GM23338 (cell line): ENCODE measurements at regions not wholly inside any gene's neighbourhood (a gene's known extent, or its start where the extent isn't known, plus 50 kb on each side); places are given as distances from the start of the nearest gene placed in this dataset.

Source experiments
- ATAC-seq: fragments of 200-7000 bp; cut with Tn5 transposase; 3 replicates; pipeline ENCODE4 v1.9.1; 2020
- DNase-seq: peaks from one replicate; pipeline ENCODE4 v3.0.0-alpha.2; 2015; ENCODE audit warnings: low spot score
- H2AFZ ChIP-seq: fragments of 200-600 bp; sonication (generic); 2 replicates; pipeline ENCODE4 v1.8.0; 2016; ENCODE audit warnings: antibody characterized with exemption, mild to moderate bottlenecking, moderate library complexity
- H3F3A ChIP-seq: fragments of 200-600 bp; sonication (generic); replicated peaks from 2 replicates; pipeline ENCODE4 v1.8.0; 2017; ENCODE audit warnings: antibody characterized with exemption, mixed run types, low read depth
- H3K27ac ChIP-seq: fragments of 200-600 bp; sonication (generic); 2 replicates; pipeline ENCODE4 v1.6.1; 2016; ENCODE audit warnings: low read depth
- H3K27me3 ChIP-seq: fragments of 200-600 bp; sonication (generic); 2 replicates; pipeline ENCODE4 v1.8.0; 2016; ENCODE audit warnings: mild to moderate bottlenecking, mixed run types, moderate library complexity; ENCODE audit not compliant: insufficient read depth
- H3K36me3 ChIP-seq: fragments of 200-600 bp; sonication (generic); 2 replicates; pipeline ENCODE4 v1.8.0; 2016; ENCODE audit warnings: mild to moderate bottlenecking; ENCODE audit not compliant: insufficient read depth
- H3K4me1 ChIP-seq: fragments of 200-600 bp; sonication (generic); 2 replicates; pipeline ENCODE4 v1.8.0; 2016; ENCODE audit warnings: mild to moderate bottlenecking, moderate library complexity; ENCODE audit not compliant: insufficient read depth
- H3K4me2 ChIP-seq: fragments of 200-600 bp; sonication (generic); 2 replicates; pipeline ENCODE4 v1.7.1; 2017; ENCODE audit warnings: mixed run types
- H3K4me3 ChIP-seq: fragments of 200-600 bp; sonication (generic); 2 replicates; pipeline ENCODE4 v1.6.1; 2016; ENCODE audit warnings: mixed run types
- H3K79me2 ChIP-seq: fragments of 200-600 bp; sonication (generic); replicated peaks from 2 replicates; pipeline ENCODE4 v1.8.0; 2017; ENCODE audit warnings: mild to moderate bottlenecking; ENCODE audit not compliant: insufficient read depth
- H3K9me2 ChIP-seq: fragments of 200-600 bp; sonication (generic); 2 replicates; pipeline ENCODE4 v1.8.0; 2017; ENCODE audit not compliant: insufficient read depth
- H4K20me1 ChIP-seq: fragments of 200-600 bp; sonication (generic); replicated peaks from 2 replicates; pipeline ENCODE4 v1.8.0; 2017; ENCODE audit warnings: mild to moderate bottlenecking; ENCODE audit not compliant: insufficient read depth
- H3K27ac Mint-ChIP-seq: 2 replicates; pipeline ENCODE4 v1.8.0; 2020; ENCODE audit warnings: inconsistent platforms, mild to moderate bottlenecking, moderate library complexity, mixed read lengths
- H3K27me3 Mint-ChIP-seq: 3 replicates; pipeline ENCODE4 v1.8.0; 2022; ENCODE audit warnings: low read depth, mild to moderate bottlenecking, moderate library complexity, mixed read lengths, inconsistent platforms; ENCODE audit not compliant: insufficient read depth, poor library complexity
- H3K36me3 Mint-ChIP-seq: 3 replicates; pipeline ENCODE4 v1.8.0; 2021; ENCODE audit warnings: low read depth, mild to moderate bottlenecking, inconsistent platforms, moderate library complexity, mixed read lengths
- H3K4me1 Mint-ChIP-seq: 3 replicates; pipeline ENCODE4 v1.8.0; 2020; ENCODE audit warnings: mild to moderate bottlenecking, inconsistent platforms, mixed read lengths
- H3K4me3 Mint-ChIP-seq: 3 replicates; pipeline ENCODE4 v1.8.0; 2021; ENCODE audit warnings: moderate library complexity, mild to moderate bottlenecking, inconsistent platforms, mixed read lengths
- H3K9me3 Mint-ChIP-seq: 3 replicates; pipeline ENCODE4 v1.8.0; 2020; ENCODE audit warnings: moderate library complexity, mild to moderate bottlenecking, inconsistent platforms, mixed read lengths
- CREB1 ChIP-seq: fragments of 250-450 bp; sonication (Bioruptor Pico); IDR thresholded peaks from 2 replicates; pipeline ENCODE4 v1.5.0; 2020; ENCODE audit warnings: low read depth, mild to moderate bottlenecking, moderate library complexity
- EZH2 ChIP-seq: fragments of 200-600 bp; sonication (generic); IDR thresholded peaks from one replicate; pipeline ENCODE4 v1.8.0; 2017; ENCODE audit warnings: antibody characterized with exemption, mild to moderate bottlenecking, low read depth; ENCODE audit not compliant: unreplicated experiment
- EZH2phosphoT487 ChIP-seq: fragments of 200-600 bp; sonication (generic); IDR thresholded peaks from one replicate; pipeline ENCODE4 v1.8.1; 2018; ENCODE audit warnings: antibody characterized with exemption; ENCODE audit not compliant: unreplicated experiment
- JUNB ChIP-seq: IDR thresholded peaks from one replicate; pipeline ENCODE4 v1.6.1; 2016; ENCODE audit warnings: antibody characterized with exemption; ENCODE audit not compliant: unreplicated experiment
- NANOG ChIP-seq: IDR thresholded peaks from 2 replicates; pipeline ENCODE4 v1.6.1; 2016; ENCODE audit warnings: antibody characterized with exemption, borderline replicate concordance
- POLR2AphosphoS5 ChIP-seq: IDR thresholded peaks from 2 replicates; pipeline ENCODE4 v1.6.1; 2016; ENCODE audit warnings: antibody characterized with exemption, low read depth
- STAT1 ChIP-seq: IDR thresholded peaks from one replicate; pipeline ENCODE4 v1.6.1; 2016; ENCODE audit warnings: antibody characterized with exemption; ENCODE audit not compliant: unreplicated experiment
- ZNF114 ChIP-seq: fragments of 250-450 bp; sonication (Bioruptor Pico); IDR thresholded peaks from 2 replicates; pipeline ENCODE4 v1.5.0; 2020; ENCODE audit warnings: mild to moderate bottlenecking, moderate library complexity
- TF ChIP-seq, protein P1 (sequence below): IDR thresholded peaks from 2 replicates; pipeline ENCODE4 v1.6.1; 2016; ENCODE audit warnings: antibody characterized with exemption
- TF ChIP-seq, protein P2 (sequence below): IDR thresholded peaks from one replicate; pipeline ENCODE4 v1.6.1; 2018; ENCODE audit warnings: antibody characterized with exemption; ENCODE audit not compliant: unreplicated experiment
- TF ChIP-seq, protein P3 (sequence below), 2 experiments: fragments of 200-600 bp in 1 of 2; sonication (generic) in 1 of 2; conservative IDR thresholded peaks; 2 replicates each; pipeline versions ENCODE4 v1.5.1 to v1.6.1; 2016 to 2017; ENCODE audit warnings: antibody characterized with exemption in 2 of 2, low read depth in 2 of 2, mild to moderate bottlenecking in 2 of 2, moderate library complexity in 1 of 2
- TF ChIP-seq, protein P4 (sequence below): fragments of 250-450 bp; sonication (Bioruptor Pico); IDR thresholded peaks from 2 replicates; pipeline ENCODE4 v1.5.0; 2020; ENCODE audit warnings: mild to moderate bottlenecking, moderate library complexity

DNA sequence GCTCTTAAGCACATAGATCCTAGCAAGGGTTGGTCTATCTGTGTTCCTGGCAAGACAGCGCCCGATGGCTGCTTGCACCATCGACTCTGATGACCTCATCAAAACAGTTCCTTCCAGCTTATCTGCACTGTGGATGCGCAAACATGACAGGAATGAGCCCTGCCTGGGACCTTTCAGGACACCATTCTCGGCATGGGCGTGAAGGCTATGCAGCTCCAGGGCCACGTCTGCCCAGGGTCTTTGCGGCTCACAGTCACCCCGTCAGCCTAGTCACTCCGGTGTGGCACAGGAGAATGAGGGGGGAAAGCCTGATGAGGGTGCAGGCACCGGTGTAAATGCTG is 147.8 kb upstream of the TWIST2 start:
- H3K4me1 ChIP-seq, result no peaks in the 10 kb centered on the region
- no peaks in the 10 kb centered on the region for H3K27me3 ChIP-seq
- TF ChIP-seq EZH2phosphoT487 (no peak), NANOG (no peak), EZH2 (no peak), POLR2AphosphoS5 (no peak), CREB1 (CRISPR knock-in tag) (no peak), STAT1 (no peak), JUNB (no peak), ZNF114 (no peak)
- TF ChIP-seq, protein P1, sequence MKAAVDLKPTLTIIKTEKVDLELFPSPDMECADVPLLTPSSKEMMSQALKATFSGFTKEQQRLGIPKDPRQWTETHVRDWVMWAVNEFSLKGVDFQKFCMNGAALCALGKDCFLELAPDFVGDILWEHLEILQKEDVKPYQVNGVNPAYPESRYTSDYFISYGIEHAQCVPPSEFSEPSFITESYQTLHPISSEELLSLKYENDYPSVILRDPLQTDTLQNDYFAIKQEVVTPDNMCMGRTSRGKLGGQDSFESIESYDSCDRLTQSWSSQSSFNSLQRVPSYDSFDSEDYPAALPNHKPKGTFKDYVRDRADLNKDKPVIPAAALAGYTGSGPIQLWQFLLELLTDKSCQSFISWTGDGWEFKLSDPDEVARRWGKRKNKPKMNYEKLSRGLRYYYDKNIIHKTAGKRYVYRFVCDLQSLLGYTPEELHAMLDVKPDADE, result no peak
- TF ChIP-seq, protein P2, sequence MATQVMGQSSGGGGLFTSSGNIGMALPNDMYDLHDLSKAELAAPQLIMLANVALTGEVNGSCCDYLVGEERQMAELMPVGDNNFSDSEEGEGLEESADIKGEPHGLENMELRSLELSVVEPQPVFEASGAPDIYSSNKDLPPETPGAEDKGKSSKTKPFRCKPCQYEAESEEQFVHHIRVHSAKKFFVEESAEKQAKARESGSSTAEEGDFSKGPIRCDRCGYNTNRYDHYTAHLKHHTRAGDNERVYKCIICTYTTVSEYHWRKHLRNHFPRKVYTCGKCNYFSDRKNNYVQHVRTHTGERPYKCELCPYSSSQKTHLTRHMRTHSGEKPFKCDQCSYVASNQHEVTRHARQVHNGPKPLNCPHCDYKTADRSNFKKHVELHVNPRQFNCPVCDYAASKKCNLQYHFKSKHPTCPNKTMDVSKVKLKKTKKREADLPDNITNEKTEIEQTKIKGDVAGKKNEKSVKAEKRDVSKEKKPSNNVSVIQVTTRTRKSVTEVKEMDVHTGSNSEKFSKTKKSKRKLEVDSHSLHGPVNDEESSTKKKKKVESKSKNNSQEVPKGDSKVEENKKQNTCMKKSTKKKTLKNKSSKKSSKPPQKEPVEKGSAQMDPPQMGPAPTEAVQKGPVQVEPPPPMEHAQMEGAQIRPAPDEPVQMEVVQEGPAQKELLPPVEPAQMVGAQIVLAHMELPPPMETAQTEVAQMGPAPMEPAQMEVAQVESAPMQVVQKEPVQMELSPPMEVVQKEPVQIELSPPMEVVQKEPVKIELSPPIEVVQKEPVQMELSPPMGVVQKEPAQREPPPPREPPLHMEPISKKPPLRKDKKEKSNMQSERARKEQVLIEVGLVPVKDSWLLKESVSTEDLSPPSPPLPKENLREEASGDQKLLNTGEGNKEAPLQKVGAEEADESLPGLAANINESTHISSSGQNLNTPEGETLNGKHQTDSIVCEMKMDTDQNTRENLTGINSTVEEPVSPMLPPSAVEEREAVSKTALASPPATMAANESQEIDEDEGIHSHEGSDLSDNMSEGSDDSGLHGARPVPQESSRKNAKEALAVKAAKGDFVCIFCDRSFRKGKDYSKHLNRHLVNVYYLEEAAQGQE, result no peak
- TF ChIP-seq, protein P3, sequence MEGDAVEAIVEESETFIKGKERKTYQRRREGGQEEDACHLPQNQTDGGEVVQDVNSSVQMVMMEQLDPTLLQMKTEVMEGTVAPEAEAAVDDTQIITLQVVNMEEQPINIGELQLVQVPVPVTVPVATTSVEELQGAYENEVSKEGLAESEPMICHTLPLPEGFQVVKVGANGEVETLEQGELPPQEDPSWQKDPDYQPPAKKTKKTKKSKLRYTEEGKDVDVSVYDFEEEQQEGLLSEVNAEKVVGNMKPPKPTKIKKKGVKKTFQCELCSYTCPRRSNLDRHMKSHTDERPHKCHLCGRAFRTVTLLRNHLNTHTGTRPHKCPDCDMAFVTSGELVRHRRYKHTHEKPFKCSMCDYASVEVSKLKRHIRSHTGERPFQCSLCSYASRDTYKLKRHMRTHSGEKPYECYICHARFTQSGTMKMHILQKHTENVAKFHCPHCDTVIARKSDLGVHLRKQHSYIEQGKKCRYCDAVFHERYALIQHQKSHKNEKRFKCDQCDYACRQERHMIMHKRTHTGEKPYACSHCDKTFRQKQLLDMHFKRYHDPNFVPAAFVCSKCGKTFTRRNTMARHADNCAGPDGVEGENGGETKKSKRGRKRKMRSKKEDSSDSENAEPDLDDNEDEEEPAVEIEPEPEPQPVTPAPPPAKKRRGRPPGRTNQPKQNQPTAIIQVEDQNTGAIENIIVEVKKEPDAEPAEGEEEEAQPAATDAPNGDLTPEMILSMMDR (conservative IDR thresholded peaks at IDR 0.05; ENCODE audit: low read depth in 2 of 2), result no peak
- TF ChIP-seq, protein P4, sequence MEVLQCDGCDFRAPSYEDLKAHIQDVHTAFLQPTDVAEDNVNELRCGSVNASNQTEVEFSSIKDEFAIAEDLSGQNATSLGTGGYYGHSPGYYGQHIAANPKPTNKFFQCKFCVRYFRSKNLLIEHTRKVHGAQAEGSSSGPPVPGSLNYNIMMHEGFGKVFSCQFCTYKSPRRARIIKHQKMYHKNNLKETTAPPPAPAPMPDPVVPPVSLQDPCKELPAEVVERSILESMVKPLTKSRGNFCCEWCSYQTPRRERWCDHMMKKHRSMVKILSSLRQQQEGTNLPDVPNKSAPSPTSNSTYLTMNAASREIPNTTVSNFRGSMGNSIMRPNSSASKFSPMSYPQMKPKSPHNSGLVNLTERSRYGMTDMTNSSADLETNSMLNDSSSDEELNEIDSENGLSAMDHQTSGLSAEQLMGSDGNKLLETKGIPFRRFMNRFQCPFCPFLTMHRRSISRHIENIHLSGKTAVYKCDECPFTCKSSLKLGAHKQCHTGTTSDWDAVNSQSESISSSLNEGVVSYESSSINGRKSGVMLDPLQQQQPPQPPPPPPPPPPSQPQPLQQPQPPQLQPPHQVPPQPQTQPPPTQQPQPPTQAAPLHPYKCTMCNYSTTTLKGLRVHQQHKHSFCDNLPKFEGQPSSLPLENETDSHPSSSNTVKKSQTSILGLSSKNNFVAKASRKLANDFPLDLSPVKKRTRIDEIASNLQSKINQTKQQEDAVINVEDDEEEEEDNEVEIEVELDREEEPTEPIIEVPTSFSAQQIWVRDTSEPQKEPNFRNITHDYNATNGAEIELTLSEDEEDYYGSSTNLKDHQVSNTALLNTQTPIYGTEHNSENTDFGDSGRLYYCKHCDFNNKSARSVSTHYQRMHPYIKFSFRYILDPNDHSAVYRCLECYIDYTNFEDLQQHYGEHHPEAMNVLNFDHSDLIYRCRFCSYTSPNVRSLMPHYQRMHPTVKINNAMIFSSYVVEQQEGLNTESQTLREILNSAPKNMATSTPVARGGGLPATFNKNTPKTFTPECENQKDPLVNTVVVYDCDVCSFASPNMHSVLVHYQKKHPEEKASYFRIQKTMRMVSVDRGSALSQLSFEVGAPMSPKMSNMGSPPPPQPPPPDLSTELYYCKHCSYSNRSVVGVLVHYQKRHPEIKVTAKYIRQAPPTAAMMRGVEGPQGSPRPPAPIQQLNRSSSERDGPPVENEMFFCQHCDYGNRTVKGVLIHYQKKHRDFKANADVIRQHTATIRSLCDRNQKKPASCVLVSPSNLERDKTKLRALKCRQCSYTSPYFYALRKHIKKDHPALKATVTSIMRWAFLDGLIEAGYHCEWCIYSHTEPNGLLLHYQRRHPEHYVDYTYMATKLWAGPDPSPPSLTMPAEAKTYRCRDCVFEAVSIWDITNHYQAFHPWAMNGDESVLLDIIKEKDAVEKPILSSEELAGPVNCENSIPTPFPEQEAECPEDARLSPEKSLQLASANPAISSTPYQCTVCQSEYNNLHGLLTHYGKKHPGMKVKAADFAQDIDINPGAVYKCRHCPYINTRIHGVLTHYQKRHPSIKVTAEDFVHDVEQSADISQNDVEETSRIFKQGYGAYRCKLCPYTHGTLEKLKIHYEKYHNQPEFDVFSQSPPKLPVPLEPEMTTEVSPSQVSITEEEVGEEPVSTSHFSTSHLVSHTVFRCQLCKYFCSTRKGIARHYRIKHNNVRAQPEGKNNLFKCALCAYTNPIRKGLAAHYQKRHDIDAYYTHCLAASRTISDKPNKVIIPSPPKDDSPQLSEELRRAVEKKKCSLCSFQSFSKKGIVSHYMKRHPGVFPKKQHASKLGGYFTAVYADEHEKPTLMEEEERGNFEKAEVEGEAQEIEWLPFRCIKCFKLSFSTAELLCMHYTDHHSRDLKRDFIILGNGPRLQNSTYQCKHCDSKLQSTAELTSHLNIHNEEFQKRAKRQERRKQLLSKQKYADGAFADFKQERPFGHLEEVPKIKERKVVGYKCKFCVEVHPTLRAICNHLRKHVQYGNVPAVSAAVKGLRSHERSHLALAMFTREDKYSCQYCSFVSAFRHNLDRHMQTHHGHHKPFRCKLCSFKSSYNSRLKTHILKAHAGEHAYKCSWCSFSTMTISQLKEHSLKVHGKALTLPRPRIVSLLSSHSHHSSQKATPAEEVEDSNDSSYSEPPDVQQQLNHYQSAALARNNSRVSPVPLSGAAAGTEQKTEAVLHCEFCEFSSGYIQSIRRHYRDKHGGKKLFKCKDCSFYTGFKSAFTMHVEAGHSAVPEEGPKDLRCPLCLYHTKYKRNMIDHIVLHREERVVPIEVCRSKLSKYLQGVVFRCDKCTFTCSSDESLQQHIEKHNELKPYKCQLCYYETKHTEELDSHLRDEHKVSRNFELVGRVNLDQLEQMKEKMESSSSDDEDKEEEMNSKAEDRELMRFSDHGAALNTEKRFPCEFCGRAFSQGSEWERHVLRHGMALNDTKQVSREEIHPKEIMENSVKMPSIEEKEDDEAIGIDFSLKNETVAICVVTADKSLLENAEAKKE, result no peak
- H3K9me2 ChIP-seq, result peaks cover 7% of the 10 kb centered on the region; the same call in 1 of the 2 replicates
- H3K27ac ChIP-seq, result no peak overlapping the region
- no peak overlapping the region for H2AFZ ChIP-seq
- H3K36me3 ChIP-seq, result no peaks in the 10 kb centered on the region
- Mint-ChIP-seq H3K36me3 (no peaks in the 10 kb centered on the region; the same call in 2 of the 3 replicates), H3K4me1 (no peaks in the 10 kb centered on the region), H3K4me3 (no peak overlapping the region), H3K9me3 (no peaks in the 10 kb centered on the region), H3K27ac (no peak overlapping the region), H3K27me3 (peaks cover 5% of the 10 kb centered on the region)
- no peaks in the 10 kb centered on the region for H3F3A ChIP-seq
- no peak for ATAC-seq
- H3K4me3 ChIP-seq, result no peak overlapping the region
- H4K20me1 ChIP-seq, result no peaks in the 10 kb centered on the region
- no peak for DNase-seq
- no peaks in the 10 kb centered on the region for H3K79me2 ChIP-seq
- no peak overlapping the region for H3K4me2 ChIP-seq
